Fibroblast of mammary gland (primary cell): ENCODE measurements at regions not wholly inside any gene's neighbourhood (a gene's known extent, or its start where the extent isn't known, plus 50 kb on each side); places are given as distances from the start of the nearest gene placed in this dataset.

Source experiments
- DNase-seq: peaks from one replicate; pipeline ENCODE4 v3.0.0-alpha.2; 2010; ENCODE audit warnings: low read depth
- H3K4me3 ChIP-seq: 2 replicates; pipeline ENCODE4 v1.5.1; 2011; ENCODE audit warnings: low read depth, mild to moderate bottlenecking, low read length, moderate library complexity; ENCODE audit not compliant: control insufficient read depth
- CTCF ChIP-seq: conservative IDR thresholded peaks from 2 replicates; pipeline ENCODE4 v1.5.1; 2011; ENCODE audit warnings: low read depth, low read length, inconsistent platforms; ENCODE audit not compliant: control insufficient read depth, insufficient read depth

DNA sequence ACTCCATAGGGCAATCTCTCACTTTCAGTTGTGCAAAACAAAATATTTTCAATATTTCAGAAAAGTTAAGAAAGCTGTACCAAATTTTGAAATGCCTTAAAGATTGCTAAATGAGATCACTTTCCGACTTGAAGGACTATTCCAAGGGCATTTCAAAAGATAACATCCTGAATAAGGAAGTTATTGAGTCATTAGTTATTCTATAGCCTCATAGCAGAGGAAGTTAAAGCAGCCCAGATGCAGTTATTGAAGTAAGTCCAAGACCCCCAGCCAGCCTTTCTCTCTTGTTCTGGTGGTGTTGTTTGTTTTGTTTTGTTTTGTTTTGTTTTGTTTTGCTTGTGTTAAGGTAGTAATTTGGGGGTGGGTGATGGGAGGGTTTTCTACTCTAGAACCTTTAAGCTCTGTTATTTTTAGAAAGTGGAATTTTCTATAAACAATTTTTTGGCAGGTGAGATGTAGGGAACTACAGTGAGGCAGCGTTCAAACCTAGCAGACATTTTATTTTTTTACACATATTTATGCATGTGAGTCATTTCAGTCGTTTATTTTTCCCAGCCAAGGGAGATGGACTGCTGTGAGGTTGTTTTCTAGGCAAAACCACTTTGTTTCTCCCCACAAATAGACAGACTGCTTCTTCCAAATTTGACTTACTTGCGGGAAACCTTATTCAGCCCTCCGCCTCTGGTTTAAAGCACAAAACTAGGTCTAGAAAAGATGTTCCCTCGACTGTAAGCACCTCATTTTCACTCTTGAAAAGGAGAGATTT, 216.3 kb upstream of the ARPP21 start:
- H3K4me3 ChIP-seq: no peak overlapping the region
- DNase-seq: no peak
- TF ChIP-seq CTCF: no peak

DNA sequence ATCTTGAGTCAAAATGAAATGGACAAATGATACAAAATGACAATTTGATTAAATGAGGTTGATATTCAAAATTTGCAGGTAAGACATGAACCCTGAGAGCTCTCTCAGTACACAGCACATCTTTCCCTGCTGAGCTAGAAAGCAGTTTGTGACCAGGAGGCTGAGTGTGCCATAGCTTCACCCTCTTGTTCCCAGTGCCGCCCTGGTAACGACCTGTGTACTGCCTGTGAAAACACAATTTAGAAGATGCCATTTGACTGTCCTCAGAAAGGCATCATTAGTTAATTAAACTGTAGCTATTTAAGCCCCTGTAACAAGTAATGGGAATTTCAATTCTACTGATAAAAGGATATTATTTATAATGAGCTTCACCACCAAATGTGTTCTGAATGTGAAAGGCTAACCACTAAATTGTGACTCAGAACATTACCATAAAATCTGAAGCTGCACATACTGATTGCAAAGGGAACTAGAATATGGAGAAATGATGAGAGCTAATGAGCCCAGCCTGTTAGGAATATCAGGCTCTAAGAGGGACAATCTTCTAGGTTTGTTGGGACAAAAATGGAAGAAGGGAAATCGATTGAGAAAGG, 212.9 kb upstream of the ARPP21 start:
- no peak for TF ChIP-seq CTCF
- no peak for DNase-seq
- no peak overlapping the region for H3K4me3 ChIP-seq

DNA sequence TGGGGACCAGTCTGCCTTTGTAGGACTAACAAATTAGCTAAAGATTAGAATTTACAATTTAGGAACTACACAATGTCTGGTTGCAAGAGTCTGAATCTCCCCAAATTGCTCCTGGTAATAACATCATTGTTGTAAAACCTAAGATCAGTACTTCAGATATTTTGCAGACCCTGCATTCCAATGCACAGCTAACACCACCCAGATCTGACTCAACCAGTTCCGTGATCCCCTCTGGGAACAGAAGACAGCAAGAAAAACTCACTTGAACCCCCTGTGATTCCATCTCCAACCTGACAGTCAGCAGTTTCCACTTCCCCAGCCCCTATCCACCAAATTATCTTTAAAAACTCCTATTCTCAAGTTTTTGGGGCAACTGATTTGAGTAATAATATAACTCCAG, 201.9 kb upstream of the ARPP21 start:
- H3K4me3 ChIP-seq: no peak overlapping the region
- no peak for TF ChIP-seq CTCF
- DNase-seq: no peak

GRCh38 chr3:35438101-35438500, 201.2 kb upstream of the ARPP21 start:
- TF ChIP-seq CTCF: no peak
- no peak overlapping the region for H3K4me3 ChIP-seq
- DNase-seq: no peak

GRCh38 chr3:35439663-35440062, 199.7 kb upstream of the ARPP21 start:
- DNase-seq: no peak
- no peak overlapping the region for H3K4me3 ChIP-seq
- no peak for TF ChIP-seq CTCF

DNA sequence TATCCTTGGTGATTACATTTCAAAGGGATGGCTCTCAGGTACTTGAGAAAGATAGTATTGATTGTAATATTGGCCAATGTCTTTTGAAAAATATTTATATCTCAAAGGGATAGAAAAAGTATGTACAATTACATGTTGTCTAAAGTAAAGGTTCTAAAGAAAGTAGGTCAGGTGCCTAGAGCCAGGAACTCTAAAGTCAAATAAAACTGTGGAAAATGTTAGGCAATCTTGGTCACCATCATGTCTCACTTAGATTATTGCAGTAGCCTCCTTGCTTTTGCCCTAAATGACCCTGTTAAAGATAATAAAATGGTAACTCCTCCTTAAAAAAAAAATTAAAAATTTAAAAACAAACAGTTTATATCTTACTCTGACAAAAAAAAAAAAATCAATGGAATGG, 198.5 kb upstream of the ARPP21 start:
- no peak overlapping the region for H3K4me3 ChIP-seq
- no peak for DNase-seq
- no peak for TF ChIP-seq CTCF
